HCT116 (cell line): ENCODE measurements at regions not wholly inside any gene's neighbourhood (a gene's known extent, or its start where the extent isn't known, plus 50 kb on each side); places are given as distances from the start of the nearest gene placed in this dataset.

ENCODE experiments used
- ATAC-seq: fragments of 200-7000 bp; cut with Tn5 transposase; 2 replicates; pipeline ENCODE4 v1.9.1; 2020; ENCODE audit warnings: mild to moderate bottlenecking, moderate library complexity
- BruUV-seq: library from RNA; stranded (reverse); fragments of 400-500 nt; replicated peaks from 2 replicates; lab custom pipeline; 2021; lab: Mats Ljungman, UMichigan
- CTCF ChIA-PET: fragments of 300-600 bp; sonication (Branson Sonifier 250); formaldehyde crosslinking; loops from one replicate; lab custom pipeline; 2021; ENCODE audit warnings: antibody characterized with exemption; lab: Charles Lee
- POLR2A ChIA-PET: fragments of 300-600, 350-600 bp; sonication (Branson Sonifier 250); formaldehyde crosslinking; loops from one replicate; lab custom pipeline; 2021; ENCODE audit warnings: antibody characterized with exemption; lab: Charles Lee
- RAD21 ChIA-PET, 2 experiments: fragments of 300-600 bp; sonication (Branson Sonifier 250); formaldehyde crosslinking; loops; one replicate each; lab custom pipeline; 2023; ENCODE audit warnings: low total read pairs in 2 of 2; ENCODE audit not compliant: uncharacterized antibody in 2 of 2, unreplicated experiment in 2 of 2, low non-redundant PET in 1 of 2; lab: Charles Lee
- DNase-seq: peaks from one replicate; pipeline ENCODE4 v3.0.0-alpha.2; 2010; ENCODE audit warnings: low read depth, low spot score
- H2AFZ ChIP-seq: fragments of 200-600 bp; shearing (Covaris generic), sonication (generic); 2 replicates; pipeline ENCODE4 v1.6.1; 2017; ENCODE audit warnings: low read depth, mixed run types, mixed read lengths, antibody characterized with exemption, low read length; ENCODE audit not compliant: poor library complexity, severe bottlenecking
- H3K27ac ChIP-seq: 2 replicates; pipeline ENCODE4 v1.5.1; 2012; ENCODE audit warnings: low read depth, low read length
- H3K27me3 ChIP-seq: fragments of 200-600 bp; sonication (generic); 2 replicates; pipeline ENCODE4 v1.6.1; 2016; ENCODE audit warnings: mixed run types, low read length, mixed read lengths; ENCODE audit not compliant: insufficient read depth
- H3K36me3 ChIP-seq, 2 experiments: fragments of 200-500 bp in 1 of 2; fragments of 200-600 bp in 1 of 2; sonication (Bioruptor generic) in 1 of 2; sonication (generic) in 1 of 2; 2 replicates each; pipeline versions ENCODE4 v1.5.1 to v1.6.1; 2014 to 2016; ENCODE audit warnings: low read length in 2 of 2, inconsistent platforms in 1 of 2, mixed read lengths in 1 of 2, mixed run types in 1 of 2; ENCODE audit not compliant: insufficient read depth in 2 of 2, control insufficient read depth in 1 of 2
- H3K4me1 ChIP-seq, 2 experiments: fragments of 200-600 bp in 1 of 2; sonication (generic) in 1 of 2; 2 replicates each; pipeline versions ENCODE4 v1.5.1 to v1.6.1; 2012 to 2017; ENCODE audit warnings: low read length in 2 of 2, inconsistent platforms in 1 of 2, mild to moderate bottlenecking in 1 of 2, mixed read lengths in 1 of 2, mixed run types in 1 of 2, moderate library complexity in 1 of 2; ENCODE audit not compliant: insufficient read depth in 2 of 2, control insufficient read depth in 1 of 2
- H3K4me2 ChIP-seq: fragments of 200-600 bp; sonication (generic); 2 replicates; pipeline ENCODE4 v1.6.1; 2017; ENCODE audit warnings: mixed run types, low read length, mixed read lengths
- H3K4me3 ChIP-seq, 2 experiments: fragments of 200-600 bp in 1 of 2; sonication (generic) in 1 of 2; replicated peaks in 1 of 2; 2 replicates each; pipeline ENCODE4 v1.5.1; 2011 to 2016; ENCODE audit warnings: low read length in 2 of 2, control low read depth in 1 of 2, low read depth in 1 of 2, mild to moderate bottlenecking in 1 of 2, mixed read lengths in 1 of 2, mixed run types in 1 of 2
- H3K79me2 ChIP-seq: fragments of 200-600 bp; sonication (generic); 2 replicates; pipeline ENCODE4 v1.6.1; 2017; ENCODE audit warnings: mild to moderate bottlenecking, mixed run types, low read length, moderate library complexity, mixed read lengths; ENCODE audit not compliant: insufficient read depth
- H3K9ac ChIP-seq: fragments of 200-600 bp; sonication (generic); 2 replicates; pipeline ENCODE4 v1.6.1; 2016; ENCODE audit warnings: low read length, mixed read lengths
- H3K9me2 ChIP-seq: fragments of 200-600 bp; sonication (generic), shearing (Covaris generic); 2 replicates; pipeline ENCODE4 v1.6.1; 2017; ENCODE audit warnings: mixed run types, mild to moderate bottlenecking, moderate library complexity; ENCODE audit not compliant: insufficient read depth
- H3K9me3 ChIP-seq, 2 experiments: fragments of 200-500 bp in 1 of 2; fragments of 200-600 bp in 1 of 2; sonication (Bioruptor generic) in 1 of 2; sonication (generic) in 1 of 2; 2 replicates each; pipeline ENCODE4 v1.6.1; 2014 to 2017; ENCODE audit warnings: low read length in 2 of 2, mixed read lengths in 2 of 2, inconsistent platforms in 1 of 2, low read depth in 1 of 2, mild to moderate bottlenecking in 1 of 2, mixed run types in 1 of 2, moderate library complexity in 1 of 2; ENCODE audit not compliant: control insufficient read depth in 1 of 2, insufficient read depth in 1 of 2
- H4K20me1 ChIP-seq: fragments of 200-600 bp; sonication (generic), shearing (Covaris generic); 2 replicates; pipeline ENCODE4 v1.6.1; 2017; ENCODE audit warnings: mixed run types, mild to moderate bottlenecking, moderate library complexity; ENCODE audit not compliant: insufficient read depth
- CTCF ChIP-seq, 3 experiments: fragments of 200-600 bp in 1 of 3; sonication (generic) in 1 of 3; IDR thresholded peaks in 2 of 3; conservative IDR thresholded peaks in 1 of 3; 2 replicates each; pipeline ENCODE4 v1.5.1; 2012 to 2017; ENCODE audit warnings: low read depth in 2 of 3, low read length in 2 of 3, antibody characterized with exemption in 1 of 3, borderline replicate concordance in 1 of 3, control low read depth in 1 of 3, mild to moderate bottlenecking in 1 of 3, mixed read lengths in 1 of 3, mixed run types in 1 of 3, moderate library complexity in 1 of 3; ENCODE audit not compliant: insufficient read depth in 1 of 3
- EZH2 ChIP-seq: fragments of 200-600 bp; sonication (generic); IDR thresholded peaks from 2 replicates; pipeline ENCODE4 v1.6.1; 2017; ENCODE audit warnings: antibody characterized with exemption, mixed run types
- MAX ChIP-seq: IDR thresholded peaks from 2 replicates; pipeline ENCODE4 v1.6.1; 2012
- REST ChIP-seq: IDR thresholded peaks from 2 replicates; pipeline ENCODE4 v1.6.1; 2012; ENCODE audit warnings: low read depth
- SP1 ChIP-seq: IDR thresholded peaks from 2 replicates; pipeline ENCODE4 v1.6.1; 2012; ENCODE audit warnings: low read depth
- ZBTB33 ChIP-seq: IDR thresholded peaks from 2 replicates; pipeline ENCODE4 v1.6.1; 2011; ENCODE audit warnings: mild to moderate bottlenecking, low read length, moderate library complexity; ENCODE audit not compliant: insufficient replicate concordance; ENCODE audit errors: extremely low read depth
- intact Hi-C: fragments of 100-400 bp; cut with micrococcal nuclease; formaldehyde crosslinking; loops from 2 replicates; pipeline ENCODE4 v1.10.0; 2022

- RAD21 ChIA-PET: no interaction called here
- Histone ChIP-seq H3K27me3 (peaks cover 4% of the 10 kb centered on the region; the same call in 1 of the 2 replicates), H3K4me3 (no peak overlapping the region)
- TF ChIP-seq MAX: no peak
- TF ChIP-seq CTCF (IDR thresholded peaks at IDR 0.05 in 2 of 3, conservative IDR thresholded peaks at IDR 0.05 in 1 of 3; ENCODE audit: borderline replicate concordance in 1 of 3, insufficient read depth in 1 of 3, low read depth in 2 of 3, low read length in 2 of 3): no peak
- TF ChIP-seq ZBTB33: no peak
- TF ChIP-seq SP1: no peak
- TF ChIP-seq, all 23 proteins: peak for 0
- POLR2A ChIA-PET: interaction anchor here (1.2 kb wide), 1 partner anchor 25 kb away, joined by 4 read pairs; no protein-coding TSS in a partner anchor
- Histone ChIP-seq H3K27ac (no peak overlapping the region), H3K9ac (no peak overlapping the region), H3K9me3 (no peaks in the 10 kb centered on the region), H3K79me2 (no peaks in the 10 kb centered on the region), H3K4me2 (no peak overlapping the region), H3K9me2 (no peaks in the 10 kb centered on the region), H4K20me1 (no peaks in the 10 kb centered on the region), H2AFZ (no peak overlapping the region), H3K36me3 (no peaks in the 10 kb centered on the region), H3K4me1 (no peaks in the 10 kb centered on the region)
- no TSS peak for BruUV-seq
- DNase-seq (no peak), ATAC-seq (no peak)
- CTCF ChIA-PET: no interaction called here
- intact Hi-C loops: no loop called here
Observed at GRCh38 chr20:51249781-51250180, 226.9 kb upstream of the KCNG1 start.

- H3K9me3 ChIP-seq: no peaks in the 10 kb centered on the region
- H3K4me2 ChIP-seq: no peak overlapping the region
- no peaks in the 10 kb centered on the region for H3K4me1 ChIP-seq
- CTCF ChIA-PET: no interaction called here
- intact Hi-C loops: no loop called here
- H3K27me3 ChIP-seq: peaks cover 4% of the 10 kb centered on the region; the same call in 1 of the 2 replicates
- no peaks in the 10 kb centered on the region for H3K9me2 ChIP-seq
- no peaks in the 10 kb centered on the region for H4K20me1 ChIP-seq
- no peak overlapping the region for H3K4me3 ChIP-seq
- no peaks in the 10 kb centered on the region for H3K36me3 ChIP-seq
- POLR2A ChIA-PET: no interaction called here
- no peak overlapping the region for H3K27ac ChIP-seq
- ATAC-seq: no peak
- no peaks in the 10 kb centered on the region for H3K79me2 ChIP-seq
- RAD21 ChIA-PET: no interaction called here
- TF ChIP-seq REST (no peak), EZH2 (no peak)
- TF ChIP-seq, all 23 proteins: peak for 0
- no peak for DNase-seq
- no peak overlapping the region for H2AFZ ChIP-seq
- no peak overlapping the region for H3K9ac ChIP-seq
- no TSS peak for BruUV-seq
Observed at GRCh38 chr20:51249215-51249614, 226.3 kb upstream of the KCNG1 start.
